ENCODE measurements at regions not wholly inside any gene's neighbourhood (a gene's known extent, or its start where the extent isn't known, plus 50 kb on each side); places are given as distances from the start of the nearest gene placed in this dataset.

DNA sequence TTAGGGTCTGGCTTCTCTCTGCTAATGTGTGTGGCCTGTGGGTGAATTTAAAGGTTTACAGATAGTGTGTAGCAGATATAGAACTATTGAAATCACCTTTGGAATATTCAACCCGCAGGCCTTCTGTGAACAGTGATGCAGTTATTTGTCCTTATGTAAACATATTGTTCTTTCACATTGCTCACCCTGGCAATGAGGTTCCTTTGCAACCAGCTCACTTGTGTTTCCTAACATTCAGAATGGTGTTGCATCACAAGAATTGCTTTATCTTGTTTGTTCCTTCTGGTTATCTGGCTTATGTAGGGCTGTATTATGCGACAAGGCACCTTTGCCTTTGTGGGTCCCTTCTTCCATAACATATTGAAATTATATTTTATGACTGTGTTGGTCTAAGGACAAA, 370.3 kb downstream of the NNT start:
- peaks cover 8% of the 10 kb centered on the region; the same call in 1 of the 2 replicates for H3K4me1 ChIP-seq (ENCODE audit: insufficient read depth, low read length)
- in situ Hi-C loops (cut with HindIII; ENCODE audit: extremely low pct_ligation_motif_present, low pct_unique_long_range_greater_than_20kb) (no loop called here), intact Hi-C loops (cut with micrococcal nuclease; ENCODE audit: unreplicated experiment) (no loop called here)
- no peaks in the 10 kb centered on the region for H3K27me3 ChIP-seq (ENCODE audit: control insufficient read depth in 1 of 2, insufficient read depth in 2 of 2, low read length in 2 of 2)
- H2AFZ ChIP-seq (ENCODE audit: low read length), result no peak overlapping the region
- H4K20me1 ChIP-seq (ENCODE audit: insufficient read depth, low read length), result no peaks in the 10 kb centered on the region
- H3K4me2 ChIP-seq (ENCODE audit: low read depth, low read length), result no peak overlapping the region
- DNase-seq (ENCODE audit: low spot score) (peak; percentile 61), ATAC-seq (peak; percentile 80), FAIRE-seq (no peak)
- H3K27ac ChIP-seq (ENCODE audit: extremely low read length, insufficient read depth, low read length), result no peak overlapping the region
- CTCF ChIA-PET (ENCODE audit: low intra/inter-chr PET ratio, low total read pairs), result no interaction called here
- H3K4me3 ChIP-seq (replicated peaks in 1 of 3; ENCODE audit: insufficient read depth in 1 of 3, low read depth in 2 of 3, low read length in 3 of 3), result no peak overlapping the region
- no peaks in the 10 kb centered on the region for H3K79me2 ChIP-seq (ENCODE audit: insufficient read depth, low read length)
- no peaks in the 10 kb centered on the region for H3K9me3 ChIP-seq (ENCODE audit: low read length)
- H3K9ac ChIP-seq (ENCODE audit: insufficient read depth, low read depth, low read length), result no peak overlapping the region
- POLR2A ChIA-PET, result interaction anchor here (1.0 to 1.1 kb wide), 2 partner anchors 28 to 29 kb away, joined by 3 to 4 read pairs; no protein-coding TSS in a partner anchor
- BruUV-seq (replicated peaks), result no TSS peak
- no peaks in the 10 kb centered on the region for H3K36me3 ChIP-seq (replicated peaks in 1 of 2; ENCODE audit: control insufficient read depth in 1 of 2, insufficient read depth in 2 of 2, low read length in 2 of 2)
- 0% methylated on average over 2 of the region's 2 CpGs for WGBS (ENCODE audit: low lambda C conversion rate)
- TF ChIP-seq ZNF598 (CRISPR knock-in tag; IDR thresholded peaks at IDR 0.05; ENCODE audit: borderline replicate concordance) (no peak), FOXK1 (CRISPR knock-in tag; IDR thresholded peaks at IDR 0.05; ENCODE audit: borderline replicate concordance, low read depth) (peak; percentile 43; the same call in 1 of the 2 replicates), ZNF432 (CRISPR knock-in tag; IDR thresholded peaks at IDR 0.05; ENCODE audit: borderline replicate concordance) (no peak), GATAD1 (CRISPR knock-in tag; IDR thresholded peaks at IDR 0.05) (0 out of 2 replicates have a peak, but pooled peaks have one; percentile 22), SYNCRIP (IDR thresholded peaks at IDR 0.05; ENCODE audit: insufficient read depth, low read depth, low read length) (no peak), FOXP1 (IDR thresholded peaks at IDR 0.05) (no peak), FOXP1 (CRISPR knock-in tag; IDR thresholded peaks at IDR 0.05) (peak; percentile 55; the same call in 1 of the 2 replicates), ZNF644 (CRISPR knock-in tag; IDR thresholded peaks at IDR 0.05; ENCODE audit: low read depth) (peak; percentile 57; the same call in 1 of the 2 replicates), RCOR2 (CRISPR knock-in tag; IDR thresholded peaks at IDR 0.05) (no peak), KDM1A (CRISPR knock-in tag; IDR thresholded peaks at IDR 0.05) (0 out of 2 replicates have a peak, but pooled peaks have one; percentile 27), GATAD2A (CRISPR knock-in tag; IDR thresholded peaks at IDR 0.05) (peak; percentile 92), HMG20A (CRISPR knock-in tag; IDR thresholded peaks at IDR 0.05; ENCODE audit: borderline replicate concordance) (peak; percentile 90), SOX5 (CRISPR knock-in tag; IDR thresholded peaks at IDR 0.05; ENCODE audit: borderline replicate concordance) (peak; percentile 41; the same call in 1 of the 2 replicates), NCOA2 (CRISPR knock-in tag; IDR thresholded peaks at IDR 0.05) (peak; percentile 20; the same call in 1 of the 2 replicates)
- TF ChIP-seq, protein P1, sequence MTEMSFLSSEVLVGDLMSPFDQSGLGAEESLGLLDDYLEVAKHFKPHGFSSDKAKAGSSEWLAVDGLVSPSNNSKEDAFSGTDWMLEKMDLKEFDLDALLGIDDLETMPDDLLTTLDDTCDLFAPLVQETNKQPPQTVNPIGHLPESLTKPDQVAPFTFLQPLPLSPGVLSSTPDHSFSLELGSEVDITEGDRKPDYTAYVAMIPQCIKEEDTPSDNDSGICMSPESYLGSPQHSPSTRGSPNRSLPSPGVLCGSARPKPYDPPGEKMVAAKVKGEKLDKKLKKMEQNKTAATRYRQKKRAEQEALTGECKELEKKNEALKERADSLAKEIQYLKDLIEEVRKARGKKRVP (CRISPR knock-in tag; IDR thresholded peaks at IDR 0.05), result peak in 1 of 2 experiments; percentile 83; a peak in 2 of 4 replicates
- TF ChIP-seq, protein P2, sequence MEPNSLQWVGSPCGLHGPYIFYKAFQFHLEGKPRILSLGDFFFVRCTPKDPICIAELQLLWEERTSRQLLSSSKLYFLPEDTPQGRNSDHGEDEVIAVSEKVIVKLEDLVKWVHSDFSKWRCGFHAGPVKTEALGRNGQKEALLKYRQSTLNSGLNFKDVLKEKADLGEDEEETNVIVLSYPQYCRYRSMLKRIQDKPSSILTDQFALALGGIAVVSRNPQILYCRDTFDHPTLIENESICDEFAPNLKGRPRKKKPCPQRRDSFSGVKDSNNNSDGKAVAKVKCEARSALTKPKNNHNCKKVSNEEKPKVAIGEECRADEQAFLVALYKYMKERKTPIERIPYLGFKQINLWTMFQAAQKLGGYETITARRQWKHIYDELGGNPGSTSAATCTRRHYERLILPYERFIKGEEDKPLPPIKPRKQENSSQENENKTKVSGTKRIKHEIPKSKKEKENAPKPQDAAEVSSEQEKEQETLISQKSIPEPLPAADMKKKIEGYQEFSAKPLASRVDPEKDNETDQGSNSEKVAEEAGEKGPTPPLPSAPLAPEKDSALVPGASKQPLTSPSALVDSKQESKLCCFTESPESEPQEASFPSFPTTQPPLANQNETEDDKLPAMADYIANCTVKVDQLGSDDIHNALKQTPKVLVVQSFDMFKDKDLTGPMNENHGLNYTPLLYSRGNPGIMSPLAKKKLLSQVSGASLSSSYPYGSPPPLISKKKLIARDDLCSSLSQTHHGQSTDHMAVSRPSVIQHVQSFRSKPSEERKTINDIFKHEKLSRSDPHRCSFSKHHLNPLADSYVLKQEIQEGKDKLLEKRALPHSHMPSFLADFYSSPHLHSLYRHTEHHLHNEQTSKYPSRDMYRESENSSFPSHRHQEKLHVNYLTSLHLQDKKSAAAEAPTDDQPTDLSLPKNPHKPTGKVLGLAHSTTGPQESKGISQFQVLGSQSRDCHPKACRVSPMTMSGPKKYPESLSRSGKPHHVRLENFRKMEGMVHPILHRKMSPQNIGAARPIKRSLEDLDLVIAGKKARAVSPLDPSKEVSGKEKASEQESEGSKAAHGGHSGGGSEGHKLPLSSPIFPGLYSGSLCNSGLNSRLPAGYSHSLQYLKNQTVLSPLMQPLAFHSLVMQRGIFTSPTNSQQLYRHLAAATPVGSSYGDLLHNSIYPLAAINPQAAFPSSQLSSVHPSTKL (CRISPR knock-in tag; IDR thresholded peaks at IDR 0.05), result peak; percentile 71
- TF ChIP-seq, protein P3, sequence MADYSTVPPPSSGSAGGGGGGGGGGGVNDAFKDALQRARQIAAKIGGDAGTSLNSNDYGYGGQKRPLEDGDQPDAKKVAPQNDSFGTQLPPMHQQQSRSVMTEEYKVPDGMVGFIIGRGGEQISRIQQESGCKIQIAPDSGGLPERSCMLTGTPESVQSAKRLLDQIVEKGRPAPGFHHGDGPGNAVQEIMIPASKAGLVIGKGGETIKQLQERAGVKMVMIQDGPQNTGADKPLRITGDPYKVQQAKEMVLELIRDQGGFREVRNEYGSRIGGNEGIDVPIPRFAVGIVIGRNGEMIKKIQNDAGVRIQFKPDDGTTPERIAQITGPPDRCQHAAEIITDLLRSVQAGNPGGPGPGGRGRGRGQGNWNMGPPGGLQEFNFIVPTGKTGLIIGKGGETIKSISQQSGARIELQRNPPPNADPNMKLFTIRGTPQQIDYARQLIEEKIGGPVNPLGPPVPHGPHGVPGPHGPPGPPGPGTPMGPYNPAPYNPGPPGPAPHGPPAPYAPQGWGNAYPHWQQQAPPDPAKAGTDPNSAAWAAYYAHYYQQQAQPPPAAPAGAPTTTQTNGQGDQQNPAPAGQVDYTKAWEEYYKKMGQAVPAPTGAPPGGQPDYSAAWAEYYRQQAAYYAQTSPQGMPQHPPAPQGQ (CRISPR knock-in tag; IDR thresholded peaks at IDR 0.05; ENCODE audit: borderline replicate concordance), result no peak
- TF ChIP-seq, protein P4, sequence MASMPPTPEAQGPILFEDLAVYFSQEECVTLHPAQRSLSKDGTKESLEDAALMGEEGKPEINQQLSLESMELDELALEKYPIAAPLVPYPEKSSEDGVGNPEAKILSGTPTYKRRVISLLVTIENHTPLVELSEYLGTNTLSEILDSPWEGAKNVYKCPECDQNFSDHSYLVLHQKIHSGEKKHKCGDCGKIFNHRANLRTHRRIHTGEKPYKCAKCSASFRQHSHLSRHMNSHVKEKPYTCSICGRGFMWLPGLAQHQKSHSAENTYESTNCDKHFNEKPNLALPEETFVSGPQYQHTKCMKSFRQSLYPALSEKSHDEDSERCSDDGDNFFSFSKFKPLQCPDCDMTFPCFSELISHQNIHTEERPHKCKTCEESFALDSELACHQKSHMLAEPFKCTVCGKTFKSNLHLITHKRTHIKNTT (CRISPR knock-in tag; IDR thresholded peaks at IDR 0.05), result no peak

Data from HepG2 (cell line).